Central memory CD4-positive, alpha-beta T cell (primary cell): ENCODE measurements at regions not wholly inside any gene's neighbourhood (a gene's known extent, or its start where the extent isn't known, plus 50 kb on each side); places are given as distances from the start of the nearest gene placed in this dataset.

Source experiments
- DNase-seq: peaks from one replicate; pipeline ENCODE4 v3.0.0; 2022

DNA sequence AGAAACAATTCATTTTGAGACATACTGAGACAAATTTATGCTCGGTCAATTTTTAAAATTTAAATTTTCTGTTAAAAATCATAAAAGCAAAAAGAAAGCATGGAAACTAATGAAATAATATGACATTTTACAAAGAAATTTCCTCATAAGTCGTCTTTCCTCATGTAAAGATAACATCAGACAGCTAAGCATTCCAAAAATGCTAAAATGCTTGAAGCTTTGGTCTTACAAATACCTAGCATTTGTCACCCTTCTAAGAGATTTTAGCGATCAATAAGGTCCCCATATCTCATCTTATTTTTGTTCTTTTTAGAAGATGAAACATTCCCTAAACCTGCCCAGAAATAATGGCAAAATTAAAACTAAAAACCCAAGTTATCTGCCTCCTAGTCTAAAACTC lies 68.5 kb upstream of the FREM2 start:
- no peak for DNase-seq

DNA sequence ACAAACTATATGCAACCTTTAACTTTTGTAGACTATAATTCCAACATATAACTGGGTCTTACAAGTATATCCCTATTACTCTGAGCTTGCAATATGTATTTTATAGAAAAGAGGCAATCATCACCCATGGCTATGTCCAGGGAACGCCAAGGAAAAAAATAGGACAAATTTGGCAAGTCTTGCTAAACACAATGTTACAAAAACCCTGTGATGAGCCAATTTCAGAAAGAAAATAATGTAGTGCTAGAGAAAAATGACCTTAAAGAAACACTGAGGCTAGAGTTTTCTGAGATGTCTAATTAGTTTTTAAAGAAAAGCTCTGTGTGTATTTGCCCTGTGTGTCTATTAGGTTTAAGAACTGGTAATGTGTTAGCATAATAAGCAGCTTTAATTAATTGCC lies 68.0 kb upstream of the FREM2 start:
- DNase-seq = no peak

DNA sequence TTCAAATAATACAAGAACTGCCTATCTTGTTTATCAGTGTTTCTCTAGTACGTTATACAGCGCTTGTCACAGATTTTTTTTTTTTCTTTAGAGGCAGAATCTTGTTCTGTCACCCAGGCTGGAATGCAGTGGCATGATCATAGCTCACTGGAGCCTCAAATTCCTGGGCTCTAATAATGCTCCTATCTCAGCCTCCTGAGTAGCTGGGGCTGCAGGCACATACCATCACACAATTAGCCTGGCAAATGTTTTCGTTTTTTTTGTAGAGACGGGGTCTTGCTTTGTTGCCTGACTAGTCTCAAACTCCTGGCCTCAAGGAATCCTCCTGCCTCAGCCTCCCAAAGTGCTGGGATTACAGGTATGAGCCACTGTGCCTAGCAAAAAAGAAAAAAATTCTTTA lies 66.0 kb upstream of the FREM2 start:
- no peak for DNase-seq

DNA sequence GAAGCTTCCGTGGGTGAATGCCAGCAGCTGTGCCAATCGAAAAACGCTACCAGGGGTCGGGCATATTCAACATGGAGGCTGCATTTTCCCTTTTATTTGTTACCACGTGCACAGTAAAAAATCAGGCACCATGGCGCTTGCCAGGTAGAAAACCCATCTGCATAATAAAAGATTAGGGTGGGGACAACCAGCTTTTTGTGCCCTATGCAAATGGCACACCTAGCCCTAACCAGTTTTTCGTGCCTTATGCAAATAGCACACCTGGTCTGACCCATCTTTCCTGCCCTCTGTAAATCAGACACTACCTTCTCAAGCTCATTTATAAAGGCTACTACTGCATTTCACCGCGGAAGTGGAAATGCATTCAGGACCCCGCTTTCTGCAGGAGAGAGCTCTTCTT lies 62.1 kb upstream of the FREM2 start:
- DNase-seq = no peak

DNA sequence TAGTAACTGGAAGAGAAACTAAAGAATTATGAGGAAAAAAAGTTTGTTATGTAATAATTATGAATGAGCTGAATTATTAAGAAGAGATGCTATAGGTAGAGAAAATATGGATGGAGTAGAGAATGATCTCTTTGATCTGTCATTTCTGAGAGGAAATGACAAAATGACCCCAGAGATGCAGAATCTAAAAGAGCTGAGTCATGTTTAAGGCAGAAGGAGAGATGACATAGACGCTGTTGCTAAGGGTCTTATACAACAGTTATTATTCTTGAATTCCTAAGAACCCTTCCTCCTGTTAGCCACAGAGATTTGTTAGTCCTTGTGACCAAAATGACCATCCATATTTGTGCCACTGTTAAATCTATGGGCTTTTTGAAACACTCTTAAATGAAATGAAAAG lies 58.3 kb upstream of the FREM2 start:
- no peak for DNase-seq

DNA sequence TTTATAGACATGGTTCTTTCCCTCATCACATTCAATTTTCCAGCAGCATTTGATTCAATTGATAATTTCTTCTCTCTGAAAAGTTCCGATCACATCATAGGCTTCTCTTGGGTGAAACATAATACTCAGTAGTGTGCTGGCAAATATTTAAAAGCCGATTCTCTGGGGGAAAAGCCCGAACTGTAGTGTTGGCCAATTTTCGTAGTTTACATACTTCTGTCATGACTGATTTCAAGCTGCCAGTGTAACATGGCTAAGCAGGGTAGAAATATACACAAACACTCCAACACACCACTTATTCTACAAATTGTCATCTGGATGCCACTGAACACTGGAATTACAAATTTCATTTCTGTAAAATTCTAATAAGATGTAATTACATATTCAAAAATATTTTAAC lies 56.1 kb upstream of the FREM2 start:
- no peak for DNase-seq

DNA sequence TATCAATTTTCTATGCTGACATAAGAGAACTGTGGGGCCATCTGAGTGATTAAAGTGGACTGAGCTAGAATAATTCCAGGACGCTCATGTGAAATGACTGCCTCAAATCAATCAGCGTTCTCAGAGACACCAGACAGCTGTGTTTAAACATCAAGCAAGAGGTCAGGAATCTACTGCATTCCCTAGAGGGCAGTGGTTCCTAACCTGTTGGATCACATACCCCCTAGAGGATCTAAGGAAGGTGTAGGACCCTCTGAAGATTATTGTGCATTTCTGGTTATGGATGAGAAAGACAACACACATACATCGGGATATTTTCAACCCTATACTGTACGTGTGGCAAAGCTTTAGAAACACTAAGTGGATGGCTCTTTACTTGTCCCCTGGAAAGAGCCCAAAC lies 51.8 kb upstream of the FREM2 start:
- no peak for DNase-seq

DNA sequence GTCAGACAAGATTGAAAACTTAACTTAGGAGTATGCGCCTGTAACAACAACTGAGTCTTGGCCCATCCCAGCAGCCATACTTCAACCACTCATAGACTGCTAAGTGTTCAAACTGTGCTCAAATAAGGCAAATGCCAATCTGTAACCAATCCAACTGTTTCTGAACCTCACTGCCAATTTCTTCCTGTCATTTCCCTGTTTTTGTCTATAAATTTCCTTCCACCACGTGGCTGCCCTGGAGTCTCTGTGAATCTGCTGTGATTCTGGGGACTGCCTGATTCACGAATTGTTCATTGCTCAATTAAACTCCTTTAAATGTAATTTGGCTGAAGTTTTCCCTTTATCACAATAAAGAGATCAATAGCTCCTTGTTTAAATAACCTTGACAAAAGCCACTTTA lies 50.8 kb upstream of the FREM2 start:
- DNase-seq = no peak

DNA sequence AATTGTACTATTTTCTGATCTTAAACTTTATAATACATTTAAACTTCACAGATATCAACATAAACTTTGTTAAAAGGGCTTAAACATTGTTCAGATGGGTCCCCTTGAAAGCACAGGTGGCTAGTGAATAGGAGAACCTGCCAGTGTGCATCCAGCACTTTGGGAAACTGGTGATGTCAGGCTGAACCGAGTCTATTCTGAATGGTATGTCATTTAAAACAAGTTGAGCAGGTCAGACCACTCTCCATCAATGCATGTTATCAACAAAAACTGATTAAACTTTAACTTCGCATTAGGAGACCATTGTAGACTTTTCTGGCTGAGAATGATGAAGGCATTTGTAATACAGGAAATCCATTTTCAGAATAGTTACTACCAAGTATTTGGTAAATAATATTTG lies 50.1 kb upstream of the FREM2 start:
- DNase-seq = no peak
